A549 (cell line): ENCODE measurements at regions not wholly inside any gene's neighbourhood (a gene's known extent, or its start where the extent isn't known, plus 50 kb on each side); places are given as distances from the start of the nearest gene placed in this dataset.

Source experiments
- ATAC-seq, 2 experiments: fragments of 200-7000 bp in 1 of 2; fragments of >200 bp in 1 of 2; cut with Nextera tagmentation in 1 of 2; cut with Tn5 transposase in 1 of 2; 3 replicates each; pipeline versions ENCODE4 v1.8.0 to v1.9.1; 2018 to 2020; ENCODE audit warnings: mild to moderate bottlenecking in 1 of 2, moderate library complexity in 1 of 2
- CTCF ChIA-PET: fragments of 300-600 bp; sonication (Branson Sonifier 250); formaldehyde crosslinking; extraction: SDS; loops from one replicate; lab custom pipeline; 2021; ENCODE audit warnings: antibody characterized with exemption, inconsistent platforms; lab: Yijun Ruan, JAX
- POLR2A ChIA-PET: fragments of 350-600 bp; formaldehyde crosslinking; extraction: SDS; loops from one replicate; lab custom pipeline; 2021; ENCODE audit warnings: antibody characterized with exemption, inconsistent platforms; lab: Yijun Ruan, JAX
- DNase-seq, 2 experiments: peaks; one replicate each; pipeline versions ENCODE4 v3.0.0 to v3.0.0-alpha.2; 2011 to 2016; ENCODE audit warnings: low read depth in 1 of 2, low spot score in 1 of 2
- FAIRE-seq: peaks from 2 replicates; lab custom pipeline; 2011; peaks lifted over from hg19 to GRCh38; lab: Jason Lieb, UNC
- H3K27ac ChIP-seq, 2 experiments: fragments of >200 bp; sonication (Bioruptor Twin); formaldehyde crosslinking; 3 replicates each; pipeline ENCODE4 v1.5.1; 2016 to 2017
- H3K4me1 ChIP-seq: fragments of >200 bp; sonication (Bioruptor Twin); formaldehyde crosslinking; 3 replicates; pipeline ENCODE4 v1.6.1; 2016
- H3K4me2 ChIP-seq: fragments of >200 bp; sonication (Bioruptor Twin); formaldehyde crosslinking; 3 replicates; pipeline ENCODE4 v1.6.1; 2016
- H3K4me3 ChIP-seq: fragments of >200 bp; sonication (Bioruptor Twin); formaldehyde crosslinking; 3 replicates; pipeline ENCODE4 v1.5.1; 2016
- H3K9me3 ChIP-seq: fragments of >200 bp; sonication (Bioruptor Twin); formaldehyde crosslinking; 3 replicates; pipeline ENCODE4 v1.6.1; 2016
- ATOH8 ChIP-seq: fragments of 250-450 bp; sonication (Bioruptor Pico); IDR thresholded peaks from 2 replicates; pipeline ENCODE4 v1.5.0; 2020; ENCODE audit warnings: low read depth, mild to moderate bottlenecking, moderate library complexity
- BHLHE40 ChIP-seq: IDR thresholded peaks from 2 replicates; pipeline ENCODE4 v1.6.1; 2012; ENCODE audit warnings: low read depth, low read length, inconsistent platforms
- CBX2 ChIP-seq: fragments of 200-600 bp; sonication (generic); IDR thresholded peaks from 2 replicates; pipeline ENCODE4 v1.6.1; 2016; ENCODE audit warnings: low read depth, mild to moderate bottlenecking, borderline replicate concordance
- E2F6 ChIP-seq: IDR thresholded peaks from 2 replicates; pipeline ENCODE4 v1.6.1; 2012; ENCODE audit warnings: low read depth, borderline replicate concordance
- EHMT2 ChIP-seq: fragments of 200-600 bp; sonication (generic); IDR thresholded peaks from 2 replicates; pipeline ENCODE4 v1.6.1; 2016; ENCODE audit warnings: antibody characterized with exemption, low read depth, mild to moderate bottlenecking, moderate library complexity
- ELK1 ChIP-seq: fragments of 150-350 bp; IDR thresholded peaks from 2 replicates; pipeline ENCODE4 v1.6.1; 2014; ENCODE audit warnings: low read depth, mild to moderate bottlenecking, low read length
- EP300 ChIP-seq, 2 experiments: fragments of >200 bp; sonication (Bioruptor Twin); formaldehyde crosslinking; IDR thresholded peaks; 2 replicates in 1 of 2; 3 replicates in 1 of 2; pipeline ENCODE4 v1.6.1; 2016 to 2017
- FOSB ChIP-seq: fragments of 250-450 bp; sonication (Bioruptor Pico); IDR thresholded peaks from 2 replicates; pipeline ENCODE4 v1.5.0; 2020; ENCODE audit warnings: mild to moderate bottlenecking, moderate library complexity
- FOSL2 ChIP-seq, 2 experiments: fragments of 450-650 bp in 1 of 2; fragments of >200 bp in 1 of 2; sonication (Bioruptor Twin) in 1 of 2; formaldehyde crosslinking; IDR thresholded peaks; 2 replicates each; pipeline versions ENCODE4 v1.5.0 to v1.6.1; 2016 to 2020; ENCODE audit warnings: mild to moderate bottlenecking in 1 of 2, moderate library complexity in 1 of 2
- GATA3 ChIP-seq: IDR thresholded peaks from 2 replicates; pipeline ENCODE4 v1.6.1; 2012; ENCODE audit warnings: borderline replicate concordance
- HOXB5 ChIP-seq: fragments of 250-450 bp; sonication (Bioruptor Pico); IDR thresholded peaks from 2 replicates; pipeline ENCODE4 v1.5.0; 2020; ENCODE audit warnings: mild to moderate bottlenecking, moderate library complexity
- JUN ChIP-seq, 2 experiments: fragments of >200 bp; sonication (Bioruptor Twin); formaldehyde crosslinking; IDR thresholded peaks; 2 replicates in 1 of 2; 3 replicates in 1 of 2; pipeline ENCODE4 v1.6.1; 2016 to 2017
- JUNB ChIP-seq: fragments of >200 bp; sonication (Bioruptor Twin); formaldehyde crosslinking; IDR thresholded peaks from 2 replicates; pipeline ENCODE4 v1.6.1; 2016
- KDM1A ChIP-seq: fragments of 200-600 bp; sonication (generic); IDR thresholded peaks from 2 replicates; pipeline ENCODE4 v1.6.1; 2016; ENCODE audit warnings: low read depth, mild to moderate bottlenecking
- MAZ ChIP-seq: fragments of 150-350 bp; IDR thresholded peaks from 2 replicates; pipeline ENCODE4 v1.6.1; 2014; ENCODE audit warnings: antibody characterized with exemption, low read depth, low read length, borderline replicate concordance
- NFE2L2 ChIP-seq: fragments of 150-350 bp; conservative IDR thresholded peaks from 2 replicates; pipeline ENCODE4 v1.6.1; 2014; ENCODE audit warnings: low read length
- NR3C1 ChIP-seq: fragments of >200 bp; sonication (Bioruptor Twin); formaldehyde crosslinking; IDR thresholded peaks from 3 replicates; pipeline ENCODE4 v1.6.1; 2017
- RARB ChIP-seq: fragments of 250-450 bp; sonication (Bioruptor Pico); IDR thresholded peaks from 2 replicates; pipeline ENCODE4 v1.8.0; 2021; ENCODE audit warnings: mild to moderate bottlenecking, moderate library complexity
- RCOR1 ChIP-seq: fragments of 150-350 bp; IDR thresholded peaks from 2 replicates; pipeline ENCODE4 v1.6.1; 2014; ENCODE audit warnings: antibody characterized with exemption, low read length, low read depth
- TFCP2L1 ChIP-seq: fragments of 250-450 bp; sonication (Bioruptor Pico); IDR thresholded peaks from 2 replicates; pipeline ENCODE4 v1.5.0; 2021; ENCODE audit warnings: mild to moderate bottlenecking
- USF2 ChIP-seq: fragments of 450-650 bp; IDR thresholded peaks from 2 replicates; pipeline ENCODE4 v1.6.1; 2014; ENCODE audit warnings: antibody characterized with exemption
- ZC3H11A ChIP-seq: fragments of 450-650 bp; IDR thresholded peaks from 2 replicates; pipeline ENCODE4 v1.6.1; 2014; ENCODE audit warnings: antibody characterized with exemption, mild to moderate bottlenecking
- ZFP36 ChIP-seq: fragments of 450-650 bp; IDR thresholded peaks from 2 replicates; pipeline ENCODE4 v1.6.1; 2014; ENCODE audit warnings: borderline replicate concordance; ENCODE audit not compliant: partially characterized antibody
- ZNF302 ChIP-seq: fragments of 250-450 bp; sonication (Bioruptor Pico); IDR thresholded peaks from 2 replicates; pipeline ENCODE4 v1.9.0; 2021; ENCODE audit warnings: inconsistent platforms, mild to moderate bottlenecking, moderate library complexity
- WGBS: methylation state at CpG from one replicate; pipeline ENCODE4 v1.1.6; 2017; ENCODE audit errors: missing lambda C conversion rate; 5-methylcytosine and 5-hydroxymethylcytosine counted together
- TF ChIP-seq, protein P1 (sequence below): fragments of >200 bp; sonication (Bioruptor Twin); formaldehyde crosslinking; IDR thresholded peaks from 3 replicates; pipeline ENCODE4 v1.5.1; 2016
- TF ChIP-seq, protein P2 (sequence below): fragments of >200 bp; sonication (Bioruptor Twin); formaldehyde crosslinking; IDR thresholded peaks from 2 replicates; pipeline ENCODE4 v1.6.1; 2016
- TF ChIP-seq, protein P3 (sequence below): fragments of 200-600 bp; sonication (generic); IDR thresholded peaks from 2 replicates; pipeline ENCODE4 v1.6.1; 2016; ENCODE audit warnings: antibody characterized with exemption, mild to moderate bottlenecking, moderate library complexity

DNA sequence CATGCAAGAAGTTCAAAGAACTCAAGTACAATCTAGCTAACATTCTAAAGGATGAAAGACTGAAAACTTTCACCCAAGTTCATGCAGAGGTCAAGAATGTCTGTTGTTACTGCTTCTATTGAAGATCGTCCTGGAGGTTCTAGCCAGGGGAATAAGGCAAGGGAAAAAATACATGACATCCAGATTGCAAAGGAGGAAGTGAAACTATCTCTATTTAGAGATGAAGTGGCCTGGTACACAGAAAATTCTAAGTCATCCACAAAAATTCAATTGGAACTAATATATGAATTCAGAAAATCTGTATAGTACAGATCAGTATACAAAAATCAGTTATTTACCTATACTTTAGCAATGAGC lies 693.0 kb downstream of the NR2F2 start:
- no peak overlapping the region for H3K27ac ChIP-seq
- no peak for ATAC-seq
- no peaks in the 10 kb centered on the region for H3K4me1 ChIP-seq
- H3K9me3 ChIP-seq, result 0 out of 3 replicates have a peak, but pooled peaks cover 3% of the 10 kb centered on the region
- no peak for TF ChIP-seq EP300 (IDR thresholded peaks at IDR 0.05)
- TF ChIP-seq JUNB, result no peak
- TF ChIP-seq ZFP36, result no peak
- no peak for TF ChIP-seq BHLHE40
- TF ChIP-seq, all 56 proteins: peak for 0
- DNase-seq (no peak), FAIRE-seq (no peak)
- CTCF ChIA-PET, result no interaction called here
- POLR2A ChIA-PET, result no interaction called here
- H3K4me2 ChIP-seq, result no peak overlapping the region
- H3K4me3 ChIP-seq, result no peak overlapping the region
- WGBS, result 0% methylated on average over 1 of the region's 1 CpG

GRCh38 chr15:97026781-97027180 lies 696.3 kb downstream of the NR2F2 start:
- Histone ChIP-seq H3K9me3 (peaks cover 4% of the 10 kb centered on the region; the same call in 1 of the 3 replicates), H3K27ac (no peak overlapping the region), H3K4me1 (no peaks in the 10 kb centered on the region), H3K4me2 (no peak overlapping the region), H3K4me3 (no peak overlapping the region)
- no peak for TF ChIP-seq KDM1A
- no peak for TF ChIP-seq GATA3
- TF ChIP-seq ZC3H11A, result no peak
- no peak for TF ChIP-seq NFE2L2
- no peak for TF ChIP-seq ELK1
- no peak for TF ChIP-seq JUN (IDR thresholded peaks at IDR 0.05)
- TF ChIP-seq ATOH8 (CRISPR knock-in tag), result no peak
- no peak for TF ChIP-seq TFCP2L1 (CRISPR knock-in tag)
- TF ChIP-seq EHMT2, result no peak
- no peak for TF ChIP-seq JUNB
- TF ChIP-seq NR3C1, result no peak
- no peak for TF ChIP-seq RARB (CRISPR knock-in tag)
- TF ChIP-seq, protein P1, sequence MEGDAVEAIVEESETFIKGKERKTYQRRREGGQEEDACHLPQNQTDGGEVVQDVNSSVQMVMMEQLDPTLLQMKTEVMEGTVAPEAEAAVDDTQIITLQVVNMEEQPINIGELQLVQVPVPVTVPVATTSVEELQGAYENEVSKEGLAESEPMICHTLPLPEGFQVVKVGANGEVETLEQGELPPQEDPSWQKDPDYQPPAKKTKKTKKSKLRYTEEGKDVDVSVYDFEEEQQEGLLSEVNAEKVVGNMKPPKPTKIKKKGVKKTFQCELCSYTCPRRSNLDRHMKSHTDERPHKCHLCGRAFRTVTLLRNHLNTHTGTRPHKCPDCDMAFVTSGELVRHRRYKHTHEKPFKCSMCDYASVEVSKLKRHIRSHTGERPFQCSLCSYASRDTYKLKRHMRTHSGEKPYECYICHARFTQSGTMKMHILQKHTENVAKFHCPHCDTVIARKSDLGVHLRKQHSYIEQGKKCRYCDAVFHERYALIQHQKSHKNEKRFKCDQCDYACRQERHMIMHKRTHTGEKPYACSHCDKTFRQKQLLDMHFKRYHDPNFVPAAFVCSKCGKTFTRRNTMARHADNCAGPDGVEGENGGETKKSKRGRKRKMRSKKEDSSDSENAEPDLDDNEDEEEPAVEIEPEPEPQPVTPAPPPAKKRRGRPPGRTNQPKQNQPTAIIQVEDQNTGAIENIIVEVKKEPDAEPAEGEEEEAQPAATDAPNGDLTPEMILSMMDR, result no peak
- TF ChIP-seq MAZ, result no peak
- TF ChIP-seq ZNF302 (CRISPR knock-in tag), result no peak
- TF ChIP-seq ZFP36, result no peak
- TF ChIP-seq USF2, result no peak
- ChIA-PET POLR2A (no interaction called here), CTCF (no interaction called here)
- DNase-seq (no peak), ATAC-seq (no peak), FAIRE-seq (no peak)
- 29% methylated on average over 2 of the region's 2 CpGs for WGBS

DNA sequence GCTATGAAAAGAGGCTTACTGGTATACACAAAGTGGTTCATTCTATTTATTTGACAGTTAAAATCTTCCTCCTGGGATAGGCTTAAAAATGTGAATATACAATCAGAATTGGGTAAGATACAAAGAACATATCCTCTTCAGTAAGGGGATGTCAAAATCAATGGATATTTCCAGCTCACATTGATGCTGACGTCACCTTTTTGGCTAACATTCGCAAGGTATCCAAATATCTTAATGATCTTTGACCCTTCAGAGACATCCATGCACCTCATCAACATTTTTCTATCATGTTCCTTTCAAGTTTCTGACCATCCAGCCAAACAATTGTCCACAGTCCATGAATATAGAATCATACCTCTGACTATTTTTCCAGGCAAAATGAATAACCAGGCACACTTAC lies 697.3 kb downstream of the NR2F2 start:
- Histone ChIP-seq H3K27ac (no peak overlapping the region), H3K4me2 (no peak overlapping the region), H3K4me1 (no peaks in the 10 kb centered on the region), H3K9me3 (peaks cover 4% of the 10 kb centered on the region; the same call in 1 of the 3 replicates), H3K4me3 (no peak overlapping the region)
- CTCF ChIA-PET, result no interaction called here
- ATAC-seq (no peak), FAIRE-seq (no peak), DNase-seq (no peak)
- POLR2A ChIA-PET, result no interaction called here
- 1% methylated on average over 2 of the region's 2 CpGs for WGBS
- TF ChIP-seq, protein P2, sequence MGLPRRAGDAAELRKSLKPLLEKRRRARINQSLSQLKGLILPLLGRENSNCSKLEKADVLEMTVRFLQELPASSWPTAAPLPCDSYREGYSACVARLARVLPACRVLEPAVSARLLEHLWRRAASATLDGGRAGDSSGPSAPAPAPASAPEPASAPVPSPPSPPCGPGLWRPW, result no peak
- no peak for TF ChIP-seq FOSB (CRISPR knock-in tag)
- TF ChIP-seq, protein P3, sequence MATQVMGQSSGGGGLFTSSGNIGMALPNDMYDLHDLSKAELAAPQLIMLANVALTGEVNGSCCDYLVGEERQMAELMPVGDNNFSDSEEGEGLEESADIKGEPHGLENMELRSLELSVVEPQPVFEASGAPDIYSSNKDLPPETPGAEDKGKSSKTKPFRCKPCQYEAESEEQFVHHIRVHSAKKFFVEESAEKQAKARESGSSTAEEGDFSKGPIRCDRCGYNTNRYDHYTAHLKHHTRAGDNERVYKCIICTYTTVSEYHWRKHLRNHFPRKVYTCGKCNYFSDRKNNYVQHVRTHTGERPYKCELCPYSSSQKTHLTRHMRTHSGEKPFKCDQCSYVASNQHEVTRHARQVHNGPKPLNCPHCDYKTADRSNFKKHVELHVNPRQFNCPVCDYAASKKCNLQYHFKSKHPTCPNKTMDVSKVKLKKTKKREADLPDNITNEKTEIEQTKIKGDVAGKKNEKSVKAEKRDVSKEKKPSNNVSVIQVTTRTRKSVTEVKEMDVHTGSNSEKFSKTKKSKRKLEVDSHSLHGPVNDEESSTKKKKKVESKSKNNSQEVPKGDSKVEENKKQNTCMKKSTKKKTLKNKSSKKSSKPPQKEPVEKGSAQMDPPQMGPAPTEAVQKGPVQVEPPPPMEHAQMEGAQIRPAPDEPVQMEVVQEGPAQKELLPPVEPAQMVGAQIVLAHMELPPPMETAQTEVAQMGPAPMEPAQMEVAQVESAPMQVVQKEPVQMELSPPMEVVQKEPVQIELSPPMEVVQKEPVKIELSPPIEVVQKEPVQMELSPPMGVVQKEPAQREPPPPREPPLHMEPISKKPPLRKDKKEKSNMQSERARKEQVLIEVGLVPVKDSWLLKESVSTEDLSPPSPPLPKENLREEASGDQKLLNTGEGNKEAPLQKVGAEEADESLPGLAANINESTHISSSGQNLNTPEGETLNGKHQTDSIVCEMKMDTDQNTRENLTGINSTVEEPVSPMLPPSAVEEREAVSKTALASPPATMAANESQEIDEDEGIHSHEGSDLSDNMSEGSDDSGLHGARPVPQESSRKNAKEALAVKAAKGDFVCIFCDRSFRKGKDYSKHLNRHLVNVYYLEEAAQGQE, result no peak
- TF ChIP-seq E2F6, result no peak
- TF ChIP-seq RCOR1, result no peak
- no peak for TF ChIP-seq JUNB
- TF ChIP-seq FOSL2 (IDR thresholded peaks at IDR 0.05), result no peak
- TF ChIP-seq FOSL2 (CRISPR knock-in tag; IDR thresholded peaks at IDR 0.05), result no peak
- TF ChIP-seq HOXB5, result no peak
- no peak for TF ChIP-seq CBX2
- no peak for TF ChIP-seq KDM1A
- no peak for TF ChIP-seq JUN (IDR thresholded peaks at IDR 0.05)
